ENCODE measurements at regions not wholly inside any gene's neighbourhood (a gene's known extent, or its start where the extent isn't known, plus 50 kb on each side); places are given as distances from the start of the nearest gene placed in this dataset.
"Not testable (repeated sequence)": the region's sequence is repeated elsewhere in the genome, so short reads cannot be mapped to it uniquely, and the experiment has no call there.

- no peak for DNase-seq
Measured at GRCh38 chr14:25699981-25700380, 650.0 kb upstream of the STXBP6 start.

DNA sequence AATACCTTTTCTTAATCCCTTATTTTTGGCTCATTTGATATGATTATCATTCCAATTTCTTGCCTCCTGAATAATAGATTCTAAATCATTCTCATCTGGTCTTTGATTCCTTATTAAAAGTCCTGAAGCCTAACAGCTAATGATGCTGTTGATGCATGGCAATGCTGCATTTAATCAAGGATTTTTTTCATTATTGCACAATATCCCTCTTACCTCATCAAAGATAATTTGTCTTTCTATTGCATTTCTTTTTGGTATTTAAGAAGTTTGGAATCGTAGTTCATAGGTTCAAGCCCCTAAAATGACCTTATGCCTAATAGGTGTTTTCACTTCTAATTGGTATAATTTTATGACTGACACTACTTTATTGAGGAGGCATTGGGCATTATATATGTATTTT, 648.2 kb upstream of the STXBP6 start:
- DNase-seq, result no peak

DNA sequence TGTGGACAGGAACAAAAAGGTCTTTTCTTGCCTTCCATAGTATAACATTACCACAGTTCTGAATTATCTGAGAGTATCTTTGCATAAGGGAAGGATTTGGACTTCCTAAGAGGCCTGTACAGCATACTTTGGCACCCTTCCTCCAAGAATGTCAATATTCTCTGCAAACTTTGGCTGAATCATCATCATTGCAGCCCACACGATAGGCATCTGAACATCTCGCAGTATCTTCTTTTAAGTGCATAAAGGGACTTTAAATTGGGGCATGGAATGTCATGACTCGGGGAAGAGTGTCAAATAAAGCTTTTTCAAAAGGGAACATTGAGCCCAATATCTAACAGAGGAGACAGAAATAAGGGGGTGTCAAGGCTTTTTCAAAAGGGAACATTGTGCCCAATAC, 646.2 kb upstream of the STXBP6 start:
- DNase-seq, result no peak

DNA sequence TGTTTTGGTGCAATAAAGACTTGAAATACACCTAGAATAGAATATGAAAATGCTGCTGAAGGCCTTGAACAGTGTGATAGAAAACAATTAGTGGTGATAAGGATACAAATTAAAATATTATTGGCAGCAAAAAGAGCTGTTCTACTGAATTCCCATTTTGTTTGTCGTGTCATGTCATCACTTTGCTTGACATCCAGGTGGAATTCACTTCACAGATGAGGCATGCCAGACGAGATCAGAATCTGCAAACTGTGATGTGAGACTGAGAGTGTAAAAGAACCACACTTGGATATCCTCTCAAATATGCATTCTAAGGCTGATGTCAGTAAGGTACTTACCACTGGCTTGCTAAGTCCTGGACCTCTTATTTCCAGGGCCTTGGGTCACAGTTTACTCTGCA, 635.1 kb upstream of the STXBP6 start:
- no peak for DNase-seq

DNA sequence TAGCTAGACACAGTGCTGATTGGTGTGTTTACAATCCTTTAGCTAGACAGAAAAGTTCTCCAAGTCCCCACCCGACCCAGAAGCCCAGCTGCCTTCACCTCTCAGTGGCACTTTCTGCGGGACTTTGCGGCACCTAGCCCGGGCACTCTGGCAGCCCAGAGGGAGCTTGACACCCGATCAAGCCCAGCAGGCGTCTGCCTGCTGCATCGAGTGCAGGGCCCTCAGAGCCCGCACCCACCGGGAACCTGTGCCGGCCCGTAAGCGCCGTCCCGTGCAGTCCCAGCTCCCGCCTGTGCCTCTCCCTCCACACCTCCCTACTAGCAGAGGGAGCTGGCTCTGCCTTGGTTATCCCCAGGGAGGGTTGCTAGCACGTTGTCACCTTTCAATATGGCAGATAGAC, 631.0 kb upstream of the STXBP6 start:
- DNase-seq, result no peak

- not testable (repeated sequence) for DNase-seq
Measured at GRCh38 chr14:25680511-25680910, 630.6 kb upstream of the STXBP6 start.

DNA sequence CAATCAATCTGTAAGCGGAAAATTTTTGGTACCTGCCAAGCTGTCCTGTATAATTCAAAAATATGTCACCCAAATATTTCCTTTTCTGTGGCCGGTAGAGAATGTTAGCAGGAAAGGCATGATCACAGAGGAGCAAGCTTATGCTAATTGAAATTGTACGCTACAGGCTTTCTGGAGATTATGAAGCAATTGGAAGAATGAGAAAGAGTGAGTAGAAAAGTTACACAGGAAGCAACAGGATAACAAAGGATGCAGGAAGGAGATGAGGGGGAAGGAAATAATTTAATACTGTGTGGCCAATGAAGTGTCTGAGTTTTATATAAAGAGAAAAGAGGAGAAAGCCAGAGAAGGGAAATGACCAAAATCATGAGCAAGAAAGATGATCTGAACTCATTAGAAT, 627.2 kb upstream of the STXBP6 start:
- DNase-seq, result no peak

DNA sequence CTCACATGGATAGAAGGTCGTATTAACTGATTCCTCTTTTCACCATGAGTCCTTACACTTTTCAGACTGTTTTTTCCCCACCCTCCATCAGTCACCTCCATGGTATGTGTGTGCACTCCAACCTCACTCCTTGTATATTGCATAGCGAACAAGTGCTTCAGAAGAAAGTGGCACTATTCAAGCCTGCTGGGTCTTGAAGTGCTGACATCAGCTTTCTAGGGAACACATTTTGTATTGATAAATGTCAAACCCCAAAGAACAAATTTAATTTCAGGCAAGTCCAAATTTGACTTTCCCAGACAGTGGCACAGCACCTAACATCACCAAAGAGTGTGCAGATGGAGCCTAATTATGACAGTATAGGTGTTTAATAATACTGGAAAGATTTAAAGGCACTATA, 617.4 kb upstream of the STXBP6 start:
- DNase-seq, result no peak

GRCh38 chr14:25666877-25667276, 616.9 kb upstream of the STXBP6 start:
- DNase-seq, result no peak

GRCh38 chr14:25658988-25659387, 609.0 kb upstream of the STXBP6 start:
- DNase-seq, result no peak

DNA sequence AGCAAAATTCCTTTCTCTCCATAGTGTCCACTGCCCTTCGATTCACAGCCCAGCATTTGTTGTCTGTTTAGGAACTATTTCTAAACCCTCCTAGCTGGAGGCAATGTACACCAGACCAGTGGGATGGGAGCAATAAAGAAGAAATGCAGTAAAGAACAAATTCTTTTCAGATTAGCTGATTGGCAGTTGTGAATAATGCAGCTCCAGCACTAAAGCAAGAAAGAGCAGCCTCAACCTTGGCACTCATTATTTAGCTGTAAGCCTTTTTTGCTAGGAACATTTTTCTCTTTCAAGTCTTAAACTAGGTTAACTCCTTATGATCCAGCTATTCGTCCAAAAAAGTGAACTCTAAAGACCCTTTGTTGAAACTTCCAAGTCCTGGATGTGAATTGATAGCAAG, 580.5 kb upstream of the STXBP6 start:
- DNase-seq, result no peak

DNA sequence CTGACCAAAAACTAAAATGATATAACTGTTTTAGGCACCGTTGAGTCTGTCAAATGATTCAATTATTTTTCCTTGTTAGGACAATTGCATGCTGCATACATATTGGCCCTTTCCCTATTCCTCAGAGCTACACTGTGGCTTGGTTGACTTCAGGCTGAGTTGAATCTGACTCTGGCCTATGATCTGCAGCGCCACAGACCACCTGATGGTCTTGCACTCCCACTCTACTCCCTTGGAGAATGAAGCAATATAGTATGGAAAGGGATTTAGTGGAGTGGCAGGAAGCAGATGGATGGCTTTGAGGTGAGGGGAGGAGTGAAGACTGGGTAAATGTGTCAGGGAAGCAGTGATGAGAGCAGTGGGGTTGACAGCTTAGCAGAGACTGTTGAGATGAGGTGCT, 579.0 kb upstream of the STXBP6 start:
- no peak for DNase-seq

- no peak for DNase-seq
Measured at GRCh38 chr14:25628390-25628789, 578.4 kb upstream of the STXBP6 start.

DNA sequence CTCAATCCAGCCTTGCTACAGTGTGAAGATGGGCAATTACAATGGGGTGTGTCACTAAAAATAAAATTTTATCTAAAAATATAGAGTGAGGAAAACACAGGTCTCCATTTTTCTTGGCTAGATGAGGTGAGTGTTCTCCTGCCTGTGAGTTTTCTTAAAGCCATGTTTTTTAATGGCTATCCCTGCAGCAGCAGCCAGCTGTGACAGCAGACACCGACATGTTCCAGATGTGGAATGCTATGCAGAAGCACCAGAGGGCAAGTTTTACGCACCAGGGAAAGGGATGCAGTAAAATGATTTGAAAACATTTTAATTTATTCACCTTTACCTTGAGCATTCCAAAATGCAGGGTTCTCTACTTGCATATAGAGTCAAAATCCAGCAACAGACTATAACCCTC, 577.0 kb upstream of the STXBP6 start:
- no peak for DNase-seq

DNA sequence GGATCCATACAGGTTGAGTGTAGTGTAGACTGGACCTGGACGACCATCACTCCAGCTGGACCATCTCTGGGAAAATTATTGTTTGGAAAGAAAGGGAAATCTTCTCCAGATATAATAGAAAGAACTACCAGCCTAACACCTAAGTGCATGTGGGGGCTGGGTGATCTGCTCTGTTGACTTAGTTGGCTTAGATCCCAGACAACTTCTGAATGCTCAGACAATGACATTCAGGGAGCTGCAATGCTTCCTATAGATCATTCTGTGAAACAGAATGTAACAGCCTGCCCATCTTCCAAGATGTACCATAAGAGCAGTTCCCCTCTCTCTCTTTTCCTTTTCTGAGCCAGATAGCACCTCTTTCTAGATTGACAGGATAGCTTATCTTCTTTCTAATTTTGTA, 572.8 kb upstream of the STXBP6 start:
- peak; percentile 77 for DNase-seq

GRCh38 chr14:25620515-25620914, 570.6 kb upstream of the STXBP6 start:
- DNase-seq, result no peak

DNA sequence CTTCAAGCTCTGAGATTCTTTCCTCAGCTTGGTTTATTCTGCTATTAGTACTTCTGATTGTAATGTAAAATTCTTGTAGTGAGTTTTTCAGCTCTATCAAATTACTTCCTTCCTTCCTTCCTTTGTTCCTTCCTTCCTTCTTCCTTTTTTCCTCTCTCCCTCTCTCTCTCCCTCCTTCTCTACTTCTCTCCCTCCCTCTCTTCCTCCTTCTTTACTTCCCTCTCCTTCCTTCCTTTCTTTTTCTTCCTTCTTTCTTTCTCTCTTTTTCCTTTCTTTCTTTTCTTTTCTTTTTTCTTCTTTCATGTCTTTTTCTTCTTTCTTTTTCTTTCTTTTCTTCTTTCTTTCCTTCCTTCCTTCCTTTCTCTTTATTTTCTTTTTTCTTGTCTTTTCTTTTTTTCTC, 565.2 kb upstream of the STXBP6 start:
- no peak for DNase-seq

- peak; percentile 10 for DNase-seq
Measured at GRCh38 chr14:25607192-25607591, 557.2 kb upstream of the STXBP6 start.

GRCh38 chr14:25602106-25602505, 552.2 kb upstream of the STXBP6 start:
- DNase-seq, result peak; percentile 2

- DNase-seq, result no peak
Measured at GRCh38 chr14:25588751-25589150, 538.8 kb upstream of the STXBP6 start.

DNA sequence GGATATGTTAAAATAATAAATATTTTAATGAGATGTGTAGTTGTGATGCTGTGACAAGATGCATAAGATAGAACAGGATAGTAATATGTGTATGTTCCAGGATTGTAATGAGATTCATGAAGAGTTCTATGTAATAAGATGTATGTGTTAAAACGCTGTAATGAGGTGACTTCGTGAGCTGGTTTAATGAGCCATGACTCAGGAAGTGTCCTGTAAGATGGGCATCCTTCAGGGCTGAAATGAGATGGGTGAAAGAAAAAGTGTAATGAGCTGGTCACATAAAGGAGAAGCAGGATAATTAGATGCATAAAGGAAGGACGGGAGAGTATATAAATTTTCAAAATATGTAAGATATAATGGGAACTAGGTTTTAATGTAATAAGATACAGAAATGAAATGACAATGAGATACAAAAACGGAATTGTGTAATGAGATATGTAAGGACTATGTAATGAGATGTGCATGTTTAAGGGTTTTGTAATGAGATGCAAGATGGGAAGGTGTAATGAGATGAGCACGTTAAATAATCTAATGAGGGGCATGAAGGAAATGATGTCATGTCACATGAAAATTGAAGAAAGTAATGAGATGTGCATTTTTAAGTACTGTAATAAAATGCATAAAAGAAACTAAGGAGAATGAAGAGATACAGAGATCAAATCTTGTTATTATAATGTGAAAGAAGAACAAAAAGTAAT, 524.8 kb upstream of the STXBP6 start:
- no peak for DNase-seq

- no peak for DNase-seq
Measured at GRCh38 chr14:25570483-25570882, 520.5 kb upstream of the STXBP6 start.

DNA sequence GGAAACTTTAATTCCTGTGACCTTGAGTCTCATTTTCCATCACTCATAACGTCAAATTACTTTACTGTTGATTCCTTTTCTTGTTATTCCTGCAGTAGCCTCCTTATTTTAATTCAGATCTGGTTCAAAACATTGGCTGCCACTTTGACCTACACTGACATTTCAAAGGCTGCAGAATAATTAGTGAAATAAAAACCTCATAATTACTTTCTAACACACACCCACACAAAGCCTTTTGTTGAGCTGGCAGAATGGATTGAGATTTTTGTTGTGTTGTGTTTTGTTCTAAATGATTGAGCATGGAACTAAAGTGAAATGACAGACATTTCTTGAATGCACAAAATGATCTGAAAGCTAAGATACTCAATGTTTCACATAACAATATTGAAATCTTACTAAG, 507.5 kb upstream of the STXBP6 start:
- no peak for DNase-seq

DNA sequence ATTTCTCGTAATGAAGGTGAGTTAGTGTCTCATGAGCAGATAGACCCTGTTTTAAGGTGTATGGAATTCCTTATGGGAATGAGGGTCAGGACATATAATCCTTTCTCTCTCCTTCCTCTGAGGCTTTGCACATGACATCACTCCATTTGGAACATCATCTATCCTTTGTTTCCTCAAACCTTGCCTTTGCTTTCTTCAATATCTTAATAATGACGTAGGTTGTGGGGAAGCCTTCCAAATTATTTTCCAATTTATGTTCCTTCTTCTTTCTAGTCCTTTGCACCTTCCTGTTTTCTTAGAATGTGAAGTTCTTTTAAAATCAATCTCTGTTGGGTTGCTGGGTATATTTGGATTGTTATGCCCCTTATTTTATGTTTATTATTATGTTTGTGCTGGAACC, 502.9 kb upstream of the STXBP6 start:
- no peak for DNase-seq

- no peak for DNase-seq
Measured at GRCh38 chr14:25551674-25552073, 501.7 kb upstream of the STXBP6 start.

DNA sequence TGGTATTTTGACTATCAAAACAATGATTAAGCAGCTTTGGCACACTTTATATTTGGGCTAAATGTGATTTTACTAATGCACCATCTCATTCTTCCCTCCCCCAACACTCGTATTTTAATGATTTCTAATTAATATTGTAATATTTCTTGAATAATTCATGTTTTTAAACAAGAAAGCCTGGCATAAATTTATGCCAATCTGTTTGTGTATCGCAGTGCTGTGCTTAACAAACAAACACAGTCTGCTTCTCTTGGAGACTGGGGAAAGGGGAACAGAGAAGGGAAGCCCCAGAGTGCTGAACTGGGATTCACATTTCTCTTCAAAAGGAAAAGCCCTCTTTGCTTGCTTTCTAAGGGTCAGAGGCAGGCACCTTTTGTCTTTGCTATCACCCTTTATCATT, 496.9 kb upstream of the STXBP6 start:
- DNase-seq, result no peak

All from DMS53 (cell line).